HG03520 (cell line): ENCODE measurements at regions not wholly inside any gene's neighbourhood (a gene's known extent, or its start where the extent isn't known, plus 50 kb on each side); places are given as distances from the start of the nearest gene placed in this dataset.

ENCODE experiments used
- ATAC-seq: cut with Tn5 transposase; IDR thresholded peaks from one replicate; pipeline ENCODE4 v1.9.1; 2021; ENCODE audit warnings: mild to moderate bottlenecking, moderate library complexity; ENCODE audit not compliant: unreplicated experiment

GRCh38 chr1:83104558-83104957 lies 894.4 kb downstream of the TTLL7 start:
- no peak for ATAC-seq

- no peak for ATAC-seq
Observed at GRCh38 chr1:83103341-83103740, 895.6 kb downstream of the TTLL7 start.

- ATAC-seq, result no peak
Observed at GRCh38 chr1:83102630-83103071, 896.3 kb downstream of the TTLL7 start.

GRCh38 chr1:83101406-83101805 lies 897.5 kb downstream of the TTLL7 start:
- ATAC-seq, result no peak

GRCh38 chr1:83100133-83100532 lies 898.8 kb downstream of the TTLL7 start:
- no peak for ATAC-seq

GRCh38 chr1:83098791-83099190 lies 900.1 kb downstream of the TTLL7 start:
- ATAC-seq, result no peak

GRCh38 chr1:83098131-83098530 lies 900.8 kb downstream of the TTLL7 start:
- no peak for ATAC-seq

GRCh38 chr1:83097715-83098114 lies 901.2 kb downstream of the TTLL7 start:
- no peak for ATAC-seq

GRCh38 chr1:83095570-83095969 lies 903.4 kb downstream of the TTLL7 start:
- ATAC-seq, result no peak

- no peak for ATAC-seq
Observed at GRCh38 chr1:83090195-83090594, 908.7 kb downstream of the TTLL7 start.

- no peak for ATAC-seq
Observed at GRCh38 chr1:83087851-83088250, 911.1 kb downstream of the TTLL7 start.

GRCh38 chr1:83086986-83087512 lies 911.9 kb downstream of the TTLL7 start:
- no peak for ATAC-seq

- no peak for ATAC-seq
Observed at GRCh38 chr1:83086346-83086745, 912.6 kb downstream of the TTLL7 start.

- ATAC-seq, result no peak
Observed at GRCh38 chr1:83083589-83084224, 915.2 kb downstream of the TTLL7 start.

- no peak for ATAC-seq
Observed at GRCh38 chr1:83077411-83077810, 921.5 kb downstream of the TTLL7 start.

- ATAC-seq, result no peak
Observed at GRCh38 chr1:83075107-83075506, 923.8 kb downstream of the TTLL7 start.

GRCh38 chr1:83067954-83068353 lies 931.0 kb downstream of the TTLL7 start:
- no peak for ATAC-seq

- no peak for ATAC-seq
Observed at GRCh38 chr1:83065952-83066727, 932.8 kb downstream of the TTLL7 start.

GRCh38 chr1:83064589-83065242 lies 934.2 kb downstream of the TTLL7 start:
- ATAC-seq, result no peak

- no peak for ATAC-seq
Observed at GRCh38 chr1:83060651-83061390, 938.1 kb downstream of the TTLL7 start.

- ATAC-seq, result no peak
Observed at GRCh38 chr1:83060221-83060620, 938.7 kb downstream of the TTLL7 start.
